ENCODE measurements at regions not wholly inside any gene's neighbourhood (a gene's known extent, or its start where the extent isn't known, plus 50 kb on each side); places are given as distances from the start of the nearest gene placed in this dataset.

- no peak overlapping the region for H3K4me3 ChIP-seq (ENCODE audit: extremely low read depth in 1 of 4, insufficient read depth in 2 of 4, low read depth in 3 of 4, low read length in 4 of 4)
- CTCF ChIA-PET (ENCODE audit: partially characterized antibody), result interaction anchor here (0.5 to 1.0 kb wide), 2 partner anchors 13 to 163 kb away, joined by 3 read pairs; no protein-coding TSS in a partner anchor
- no peak for FAIRE-seq
- TF ChIP-seq CREB1 (IDR thresholded peaks at IDR 0.05) (no peak), TCF12 (IDR thresholded peaks at IDR 0.05; ENCODE audit: low read depth, low read length) (no peak), YY1 (IDR thresholded peaks at IDR 0.05; ENCODE audit: low read depth, low read length) (no peak), NANOG (IDR thresholded peaks at IDR 0.05; ENCODE audit: insufficient read depth, low read depth, low read length, poor library complexity, severe bottlenecking) (no peak), ZNF274 (IDR thresholded peaks at IDR 0.05; ENCODE audit: borderline replicate concordance, extremely low read depth, low read length) (no peak), KDM5A (IDR thresholded peaks at IDR 0.05; ENCODE audit: low read length) (no peak), SRF (IDR thresholded peaks at IDR 0.05; ENCODE audit: low read depth, low read length) (no peak), CBX5 (IDR thresholded peaks at IDR 0.05; ENCODE audit: low read depth, low read length) (no peak), RNF2 (IDR thresholded peaks at IDR 0.05; ENCODE audit: borderline replicate concordance, low read depth, low read length, missing control alignments, poor library complexity, severe bottlenecking) (no peak), JUN (IDR thresholded peaks at IDR 0.05; ENCODE audit: low read depth, low read length) (no peak), RXRA (IDR thresholded peaks at IDR 0.05; ENCODE audit: insufficient read depth, low read depth, low read length) (no peak), BRCA1 (IDR thresholded peaks at IDR 0.05; ENCODE audit: low read depth, low read length) (no peak), GABPA (IDR thresholded peaks at IDR 0.05; ENCODE audit: borderline replicate concordance, insufficient read depth, low read length) (no peak), SUZ12 (IDR thresholded peaks at IDR 0.05; ENCODE audit: low read length) (no peak), POU5F1 (IDR thresholded peaks at IDR 0.05; ENCODE audit: low read depth, low read length) (no peak), TEAD4 (IDR thresholded peaks at IDR 0.05; ENCODE audit: low read depth, low read length) (no peak)
These were observed 325.7 kb downstream of the TGFB2 start for GRCh38 chr1:218670875-218671274.

More at GRCh38 chr1:218670875-218671274, 325.7 kb downstream of the TGFB2 start:
- Histone ChIP-seq H3K79me2 (ENCODE audit: control insufficient read depth in 1 of 2, insufficient read depth in 2 of 2, low read length in 2 of 2) (no peaks in the 10 kb centered on the region), H2BK20ac (ENCODE audit: low read length) (no peak overlapping the region), H3K23ac (ENCODE audit: insufficient read length) (no peak overlapping the region), H4K8ac (ENCODE audit: extremely low read depth, insufficient read depth, low read length) (no peak overlapping the region), H2AFZ (ENCODE audit: low read length) (no peak overlapping the region), H2BK120ac (replicated peaks; ENCODE audit: low read depth, low read length) (no peak overlapping the region), H3K23me2 (ENCODE audit: low read depth, low read length) (no peaks in the 10 kb centered on the region), H4K91ac (replicated peaks; ENCODE audit: insufficient read length, low read length) (no peak overlapping the region), H4K5ac (ENCODE audit: insufficient read length, low read depth, low read length) (no peak overlapping the region), H3K4me2 (ENCODE audit: insufficient read depth in 1 of 2, low read depth in 2 of 2, low read length in 2 of 2) (no peak overlapping the region), H3K27me3 (replicated peaks in 1 of 4; ENCODE audit: control insufficient read depth in 3 of 4, extremely low read depth in 1 of 4, insufficient read depth in 3 of 4, low read length in 3 of 4) (no peaks in the 10 kb centered on the region), H2BK5ac (ENCODE audit: low read depth, low read length) (no peak overlapping the region), H3K18ac (ENCODE audit: extremely low read depth, low read length) (no peak overlapping the region), H3K9me3 (ENCODE audit: insufficient read depth in 2 of 2, low read depth in 1 of 2, low read length in 1 of 2) (no peaks in the 10 kb centered on the region), H3K4ac (replicated peaks; ENCODE audit: insufficient read length, low read depth, low read length) (no peak overlapping the region), H2BK12ac (ENCODE audit: low read depth, low read length) (no peak overlapping the region), H3K36me3 (ENCODE audit: control insufficient read depth in 2 of 4, insufficient read depth in 4 of 4, low read length in 3 of 4) (no peaks in the 10 kb centered on the region), H3K14ac (ENCODE audit: insufficient read length) (no peak overlapping the region), H3K79me1 (ENCODE audit: low read depth, low read length) (no peaks in the 10 kb centered on the region), H3K56ac (replicated peaks; ENCODE audit: insufficient read length, low read depth, low read length) (no peak overlapping the region), H3K9ac (replicated peaks in 1 of 4; ENCODE audit: extremely low read depth in 1 of 4, low read depth in 3 of 4, low read length in 3 of 4) (no peak overlapping the region), H3K27ac (ENCODE audit: low read depth, low read length) (no peak overlapping the region), H2BK15ac (ENCODE audit: low read length) (no peak overlapping the region), H2AK5ac (ENCODE audit: low read depth, low read length) (no peak overlapping the region), H4K20me1 (replicated peaks in 1 of 2; ENCODE audit: control insufficient read depth in 1 of 2, insufficient read depth in 2 of 2, low read length in 2 of 2) (no peaks in the 10 kb centered on the region), H3K4me1 (replicated peaks in 1 of 4; ENCODE audit: control insufficient read depth in 3 of 4, insufficient read depth in 4 of 4, low read length in 3 of 4) (no peaks in the 10 kb centered on the region; a peak in 1 of 7 replicates)
- WGBS, 2 experiments (ENCODE audit: extremely low coverage in 1 of 2, insufficient coverage in 1 of 2, insufficient read length in 1 of 2, insufficient replicate concordance in 2 of 2, low coverage in 1 of 2, low lambda C conversion rate in 2 of 2, missing lambda C conversion rate in 1 of 2), result 94% methylated on average over 1 of the region's 1 CpG; no CpG with 5 or more reads in 1 of the 2 experiments
- POLR2A ChIA-PET (ENCODE audit: partially characterized antibody), result no interaction called here
- no peak for DNase-seq (ENCODE audit: low read depth in 1 of 2, low spot score in 2 of 2)
